Nephron (organoid): ENCODE measurements at regions not wholly inside any gene's neighbourhood (a gene's known extent, or its start where the extent isn't known, plus 50 kb on each side); places are given as distances from the start of the nearest gene placed in this dataset.

Experiments
- H3K27ac Mint-ChIP-seq, 3 experiments: 2 replicates each; pipeline ENCODE4 v1.8.0; 2020; ENCODE audit warnings: mixed read lengths in 3 of 3, mild to moderate bottlenecking in 2 of 3, moderate library complexity in 1 of 3
- H3K27me3 Mint-ChIP-seq: 2 replicates; pipeline ENCODE4 v1.8.0; 2021; ENCODE audit warnings: low read depth, mild to moderate bottlenecking, moderate library complexity, mixed read lengths
- H3K36me3 Mint-ChIP-seq: 2 replicates; pipeline ENCODE4 v1.8.0; 2020; ENCODE audit warnings: low read depth, mixed read lengths
- H3K4me1 Mint-ChIP-seq: 2 replicates; pipeline ENCODE4 v1.8.0; 2020; ENCODE audit warnings: mixed read lengths
- H3K4me3 Mint-ChIP-seq, 3 experiments: 2 replicates each; pipeline ENCODE4 v1.8.0; 2020; ENCODE audit warnings: mild to moderate bottlenecking in 3 of 3, mixed read lengths in 3 of 3, moderate library complexity in 2 of 3
- H3K9me3 Mint-ChIP-seq: 2 replicates; pipeline ENCODE4 v1.8.0; 2020; ENCODE audit warnings: mixed read lengths
- TF ChIP-seq, protein P1 (sequence below), 3 experiments: fragments of 200-600 bp; sonication (generic); IDR thresholded peaks; one replicate each; pipeline ENCODE4 v1.5.0; 2021; ENCODE audit warnings: antibody characterized with exemption in 3 of 3; ENCODE audit not compliant: unreplicated experiment in 3 of 3

GRCh38 chr12:105825141-105825540, 313.6 kb downstream of the NUAK1 start:
- H3K36me3 Mint-ChIP-seq: no peaks in the 10 kb centered on the region
- H3K27ac Mint-ChIP-seq: no peak overlapping the region
- peaks cover 6% of the 10 kb centered on the region for H3K27me3 Mint-ChIP-seq
- peaks cover 7% of the 10 kb centered on the region for H3K9me3 Mint-ChIP-seq
- peaks cover 16% of the 10 kb centered on the region for H3K4me1 Mint-ChIP-seq
- TF ChIP-seq, protein P1, sequence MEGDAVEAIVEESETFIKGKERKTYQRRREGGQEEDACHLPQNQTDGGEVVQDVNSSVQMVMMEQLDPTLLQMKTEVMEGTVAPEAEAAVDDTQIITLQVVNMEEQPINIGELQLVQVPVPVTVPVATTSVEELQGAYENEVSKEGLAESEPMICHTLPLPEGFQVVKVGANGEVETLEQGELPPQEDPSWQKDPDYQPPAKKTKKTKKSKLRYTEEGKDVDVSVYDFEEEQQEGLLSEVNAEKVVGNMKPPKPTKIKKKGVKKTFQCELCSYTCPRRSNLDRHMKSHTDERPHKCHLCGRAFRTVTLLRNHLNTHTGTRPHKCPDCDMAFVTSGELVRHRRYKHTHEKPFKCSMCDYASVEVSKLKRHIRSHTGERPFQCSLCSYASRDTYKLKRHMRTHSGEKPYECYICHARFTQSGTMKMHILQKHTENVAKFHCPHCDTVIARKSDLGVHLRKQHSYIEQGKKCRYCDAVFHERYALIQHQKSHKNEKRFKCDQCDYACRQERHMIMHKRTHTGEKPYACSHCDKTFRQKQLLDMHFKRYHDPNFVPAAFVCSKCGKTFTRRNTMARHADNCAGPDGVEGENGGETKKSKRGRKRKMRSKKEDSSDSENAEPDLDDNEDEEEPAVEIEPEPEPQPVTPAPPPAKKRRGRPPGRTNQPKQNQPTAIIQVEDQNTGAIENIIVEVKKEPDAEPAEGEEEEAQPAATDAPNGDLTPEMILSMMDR (IDR thresholded peaks at IDR 0.05; ENCODE audit: unreplicated experiment in 3 of 3): no peak
- H3K4me3 Mint-ChIP-seq: no peak overlapping the region

DNA sequence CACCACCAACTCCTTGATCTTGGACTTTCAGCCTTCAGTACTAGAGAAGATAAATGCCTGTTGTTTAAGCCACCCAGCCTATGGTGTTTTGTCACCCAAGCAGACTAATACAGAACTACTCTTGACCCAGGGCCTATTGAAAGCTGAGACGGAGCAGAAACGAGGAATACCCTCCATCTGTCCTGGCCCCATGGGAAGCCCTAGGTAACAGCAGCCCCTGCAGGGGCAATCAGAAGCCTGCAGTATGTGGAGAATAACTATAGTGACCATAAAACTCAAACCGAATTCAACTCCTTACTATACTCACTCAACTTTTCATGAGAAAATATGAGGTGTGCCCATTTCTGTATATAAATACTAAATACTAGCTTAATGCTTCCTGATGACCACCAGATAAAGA, 307.4 kb downstream of the NUAK1 start:
- Mint-ChIP-seq H3K4me1 (peaks cover 10% of the 10 kb centered on the region), H3K4me3 (no peak overlapping the region), H3K9me3 (no peaks in the 10 kb centered on the region), H3K27ac (no peak overlapping the region), H3K27me3 (no peaks in the 10 kb centered on the region), H3K36me3 (no peaks in the 10 kb centered on the region)
- TF ChIP-seq, protein P1 (IDR thresholded peaks at IDR 0.05; ENCODE audit: unreplicated experiment in 3 of 3): no peak

GRCh38 chr12:105832021-105832420, 306.7 kb downstream of the NUAK1 start:
- H3K27ac Mint-ChIP-seq: no peak overlapping the region
- TF ChIP-seq, protein P1 (IDR thresholded peaks at IDR 0.05; ENCODE audit: unreplicated experiment in 3 of 3): no peak
- H3K9me3 Mint-ChIP-seq: no peaks in the 10 kb centered on the region
- no peaks in the 10 kb centered on the region for H3K27me3 Mint-ChIP-seq
- peaks cover 10% of the 10 kb centered on the region for H3K4me1 Mint-ChIP-seq
- no peak overlapping the region for H3K4me3 Mint-ChIP-seq
- no peaks in the 10 kb centered on the region for H3K36me3 Mint-ChIP-seq

- H3K9me3 Mint-ChIP-seq: no peaks in the 10 kb centered on the region
- H3K4me1 Mint-ChIP-seq: peaks cover 10% of the 10 kb centered on the region
- H3K4me3 Mint-ChIP-seq: no peak overlapping the region
- H3K27ac Mint-ChIP-seq: no peak overlapping the region
- no peaks in the 10 kb centered on the region for H3K27me3 Mint-ChIP-seq
- TF ChIP-seq, protein P1 (IDR thresholded peaks at IDR 0.05; ENCODE audit: unreplicated experiment in 3 of 3): no peak
- H3K36me3 Mint-ChIP-seq: no peaks in the 10 kb centered on the region
Observed at GRCh38 chr12:105832806-105833205, 305.9 kb downstream of the NUAK1 start.

GRCh38 chr12:105834496-105834895, 304.3 kb downstream of the NUAK1 start:
- no peaks in the 10 kb centered on the region for H3K36me3 Mint-ChIP-seq
- no peaks in the 10 kb centered on the region for H3K27me3 Mint-ChIP-seq
- peaks cover 10% of the 10 kb centered on the region for H3K4me1 Mint-ChIP-seq
- H3K4me3 Mint-ChIP-seq: no peak overlapping the region
- no peak overlapping the region for H3K27ac Mint-ChIP-seq
- H3K9me3 Mint-ChIP-seq: no peaks in the 10 kb centered on the region
- TF ChIP-seq, protein P1 (IDR thresholded peaks at IDR 0.05; ENCODE audit: unreplicated experiment in 3 of 3): no peak

- Mint-ChIP-seq H3K27me3 (no peaks in the 10 kb centered on the region), H3K4me1 (peaks cover 10% of the 10 kb centered on the region), H3K4me3 (no peak overlapping the region), H3K36me3 (no peaks in the 10 kb centered on the region), H3K9me3 (no peaks in the 10 kb centered on the region), H3K27ac (no peak overlapping the region)
- TF ChIP-seq, protein P1 (IDR thresholded peaks at IDR 0.05; ENCODE audit: unreplicated experiment in 3 of 3): no peak
Observed at GRCh38 chr12:105835580-105836241, 303.0 kb downstream of the NUAK1 start.
